ENCODE measurements at regions not wholly inside any gene's neighbourhood (a gene's known extent, or its start where the extent isn't known, plus 50 kb on each side); places are given as distances from the start of the nearest gene placed in this dataset.

DNA sequence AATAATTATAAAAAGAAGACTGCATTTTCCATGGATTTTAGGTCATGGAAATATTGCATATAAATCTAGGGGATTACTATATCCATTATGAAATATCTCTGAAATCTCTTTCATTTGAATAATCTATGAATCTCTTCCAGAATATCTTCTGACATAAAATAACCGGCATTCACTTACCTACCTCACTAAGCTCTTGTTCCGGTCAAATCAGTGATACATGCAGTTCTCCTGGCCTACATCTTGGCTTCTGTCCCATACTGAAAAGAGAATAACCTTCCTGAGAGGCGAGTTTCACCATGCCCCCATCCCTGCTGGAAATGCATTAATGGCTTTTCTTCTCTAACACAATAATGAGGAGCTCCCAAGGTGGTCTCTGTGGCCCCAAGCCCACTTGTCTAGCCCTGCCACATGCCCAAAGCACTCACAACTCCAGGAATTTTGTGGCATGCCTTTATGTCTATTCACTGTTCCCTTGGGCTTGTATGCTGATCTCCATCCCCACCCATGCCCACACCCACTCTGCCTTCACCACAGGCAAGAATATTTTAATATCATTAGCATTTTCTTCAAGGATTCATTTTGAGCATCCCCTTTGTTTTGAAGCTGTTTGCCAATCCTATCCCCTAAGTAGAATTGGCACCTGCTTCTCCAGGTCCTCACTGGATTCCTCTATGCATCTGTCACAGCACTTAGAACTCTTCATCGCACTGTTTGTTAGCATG is 401.6 kb downstream of the COG6 start:
- H3K9me3 ChIP-seq (ENCODE audit: insufficient read depth, low read depth, low read length): no peaks in the 10 kb centered on the region
- H3K4me1 ChIP-seq (ENCODE audit: insufficient read depth, low read length): peaks cover 12% of the 10 kb centered on the region
- Mint-ChIP-seq H3K4me1 (ENCODE audit: low read depth, unreplicated experiment) (peaks cover 19% of the 10 kb centered on the region), H3K9me3 (ENCODE audit: unreplicated experiment) (peaks cover 2% of the 10 kb centered on the region), H3K27me3 (ENCODE audit: low read depth, unreplicated experiment) (peaks cover 3% of the 10 kb centered on the region), H3K27ac (ENCODE audit: unreplicated experiment) (no peak overlapping the region), H3K36me3 (ENCODE audit: low read depth, unreplicated experiment) (no peaks in the 10 kb centered on the region), H3K4me3 (ENCODE audit: unreplicated experiment) (no peak overlapping the region)
- no peak overlapping the region for H3K4me3 ChIP-seq (ENCODE audit: insufficient read depth, low read depth, low read length)
- H4K20me1 ChIP-seq (ENCODE audit: insufficient read depth, low read length): no peaks in the 10 kb centered on the region
- TF ChIP-seq, protein P1, sequence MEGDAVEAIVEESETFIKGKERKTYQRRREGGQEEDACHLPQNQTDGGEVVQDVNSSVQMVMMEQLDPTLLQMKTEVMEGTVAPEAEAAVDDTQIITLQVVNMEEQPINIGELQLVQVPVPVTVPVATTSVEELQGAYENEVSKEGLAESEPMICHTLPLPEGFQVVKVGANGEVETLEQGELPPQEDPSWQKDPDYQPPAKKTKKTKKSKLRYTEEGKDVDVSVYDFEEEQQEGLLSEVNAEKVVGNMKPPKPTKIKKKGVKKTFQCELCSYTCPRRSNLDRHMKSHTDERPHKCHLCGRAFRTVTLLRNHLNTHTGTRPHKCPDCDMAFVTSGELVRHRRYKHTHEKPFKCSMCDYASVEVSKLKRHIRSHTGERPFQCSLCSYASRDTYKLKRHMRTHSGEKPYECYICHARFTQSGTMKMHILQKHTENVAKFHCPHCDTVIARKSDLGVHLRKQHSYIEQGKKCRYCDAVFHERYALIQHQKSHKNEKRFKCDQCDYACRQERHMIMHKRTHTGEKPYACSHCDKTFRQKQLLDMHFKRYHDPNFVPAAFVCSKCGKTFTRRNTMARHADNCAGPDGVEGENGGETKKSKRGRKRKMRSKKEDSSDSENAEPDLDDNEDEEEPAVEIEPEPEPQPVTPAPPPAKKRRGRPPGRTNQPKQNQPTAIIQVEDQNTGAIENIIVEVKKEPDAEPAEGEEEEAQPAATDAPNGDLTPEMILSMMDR (IDR thresholded peaks at IDR 0.05; ENCODE audit: insufficient read depth, low read depth, low read length): no peak
- no peak for TF ChIP-seq EZH2 (IDR thresholded peaks at IDR 0.05; ENCODE audit: insufficient read depth, low read length)
- H3K36me3 ChIP-seq (ENCODE audit: insufficient read depth, low read length): no peaks in the 10 kb centered on the region
- no peak for DNase-seq (ENCODE audit: low read depth)
- H3K27ac ChIP-seq (ENCODE audit: low read depth, low read length): no peak overlapping the region
- H3K9ac ChIP-seq (ENCODE audit: low read length): no peak overlapping the region
- no peaks in the 10 kb centered on the region for H3K27me3 ChIP-seq (ENCODE audit: insufficient read depth, low read length)
- FAIRE-seq: no peak
- H3K4me2 ChIP-seq (ENCODE audit: low read length): no peak overlapping the region
- no peak overlapping the region for H2AFZ ChIP-seq (ENCODE audit: low read depth, low read length)
- H3K79me2 ChIP-seq (ENCODE audit: insufficient read depth, low read length): no peaks in the 10 kb centered on the region

DNA sequence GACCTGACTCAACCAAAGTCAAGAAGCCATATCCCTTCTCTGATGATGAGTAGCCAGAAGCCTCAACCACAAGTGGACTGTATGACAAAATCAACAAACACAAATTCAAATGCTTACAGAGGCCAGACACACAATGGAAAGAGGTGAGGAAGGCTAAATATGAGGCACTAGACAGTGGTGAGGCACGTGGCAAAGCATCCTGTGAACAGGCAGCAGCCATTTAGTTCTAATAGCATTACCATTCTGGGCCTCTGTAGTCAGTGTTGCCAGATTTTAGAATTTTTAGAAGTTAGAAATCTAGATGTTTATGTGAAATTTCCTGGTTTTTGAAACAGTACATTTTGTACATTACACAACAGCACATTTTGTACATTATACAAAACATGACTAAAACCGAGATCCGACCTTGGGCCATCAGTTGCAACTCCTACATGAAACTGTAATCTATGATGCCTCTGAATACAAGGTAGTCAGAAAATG is 403.3 kb downstream of the COG6 start:
- peaks cover 2% of the 10 kb centered on the region for H3K36me3 Mint-ChIP-seq (ENCODE audit: low read depth, unreplicated experiment)
- H3K9ac ChIP-seq (ENCODE audit: low read length): no peak overlapping the region

More for the DNA sequence above, 403.3 kb downstream of the COG6 start:
- no peaks in the 10 kb centered on the region for H3K9me3 Mint-ChIP-seq (ENCODE audit: unreplicated experiment)
- FAIRE-seq (no peak), DNase-seq (ENCODE audit: low read depth) (no peak)
- Histone ChIP-seq H3K9me3 (ENCODE audit: insufficient read depth, low read depth, low read length) (no peaks in the 10 kb centered on the region), H3K79me2 (ENCODE audit: insufficient read depth, low read length) (no peaks in the 10 kb centered on the region), H3K4me1 (ENCODE audit: insufficient read depth, low read length) (peaks cover 14% of the 10 kb centered on the region), H3K36me3 (ENCODE audit: insufficient read depth, low read length) (no peaks in the 10 kb centered on the region), H2AFZ (ENCODE audit: low read depth, low read length) (no peak overlapping the region), H4K20me1 (ENCODE audit: insufficient read depth, low read length) (no peaks in the 10 kb centered on the region), H3K27me3 (ENCODE audit: insufficient read depth, low read length) (no peaks in the 10 kb centered on the region), H3K4me3 (ENCODE audit: insufficient read depth, low read depth, low read length) (no peak overlapping the region), H3K4me2 (ENCODE audit: low read length) (no peak overlapping the region), H3K27ac (ENCODE audit: low read depth, low read length) (no peak overlapping the region)
- peaks cover 2% of the 10 kb centered on the region for H3K27me3 Mint-ChIP-seq (ENCODE audit: low read depth, unreplicated experiment)
- TF ChIP-seq, protein P1 (IDR thresholded peaks at IDR 0.05; ENCODE audit: insufficient read depth, low read depth, low read length): no peak
- no peak for TF ChIP-seq EZH2 (IDR thresholded peaks at IDR 0.05; ENCODE audit: insufficient read depth, low read length)
- no peak overlapping the region for H3K4me3 Mint-ChIP-seq (ENCODE audit: unreplicated experiment)
- no peak overlapping the region for H3K27ac Mint-ChIP-seq (ENCODE audit: unreplicated experiment)
- peaks cover 28% of the 10 kb centered on the region for H3K4me1 Mint-ChIP-seq (ENCODE audit: low read depth, unreplicated experiment)

Measured in astrocyte (in vitro differentiated cells and primary cell).